HG03460 (cell line): ENCODE measurements at regions not wholly inside any gene's neighbourhood (a gene's known extent, or its start where the extent isn't known, plus 50 kb on each side); places are given as distances from the start of the nearest gene placed in this dataset.
"Not testable (repeated sequence)": the region's sequence is repeated elsewhere in the genome, so short reads cannot be mapped to it uniquely, and the experiment has no call there.

Experiments
- ATAC-seq: cut with Tn5 transposase; IDR thresholded peaks from one replicate; pipeline ENCODE4 v1.9.1; 2021; ENCODE audit not compliant: unreplicated experiment

GRCh38 chr21:27382404-27382803 is 415.5 kb upstream of the ADAMTS5 start:
- no peak for ATAC-seq

DNA sequence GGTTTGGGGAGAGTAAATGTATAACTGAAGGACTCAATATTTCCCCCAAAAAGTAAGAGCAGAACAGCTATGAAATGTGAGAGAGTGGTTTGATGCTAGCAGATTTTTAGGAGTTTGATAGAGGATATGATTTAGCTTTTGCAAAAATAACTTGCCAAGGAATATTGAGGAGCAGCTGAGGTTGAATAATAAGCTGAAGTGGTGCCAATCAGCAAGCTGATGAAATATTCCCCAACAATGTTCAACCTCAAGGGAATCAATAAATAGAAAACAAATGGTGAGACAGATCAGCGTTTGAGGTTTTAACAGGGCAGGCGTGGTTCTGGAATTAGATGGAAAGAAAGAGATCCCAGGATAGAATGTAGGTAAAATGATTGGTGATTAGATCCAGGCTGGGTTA is 413.4 kb upstream of the ADAMTS5 start:
- ATAC-seq = no peak

DNA sequence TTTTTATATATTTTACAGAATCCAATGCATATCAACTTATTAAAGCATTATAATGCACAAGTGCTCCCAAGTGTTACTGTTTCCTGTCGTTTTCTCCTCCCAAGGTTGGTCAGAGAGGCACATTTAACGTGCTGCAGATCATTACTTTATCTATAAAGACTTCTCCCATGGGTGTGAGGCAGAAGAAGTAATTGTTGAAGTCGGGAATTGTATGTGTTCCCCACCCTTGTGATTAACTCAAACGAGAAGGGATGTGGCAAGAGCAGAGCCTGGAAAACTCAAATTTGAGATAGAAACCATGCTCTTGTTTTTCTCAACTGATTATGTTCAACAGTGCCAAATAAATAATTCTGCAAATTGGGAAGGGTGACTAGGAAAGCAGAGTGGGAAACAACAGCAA is 412.5 kb upstream of the ADAMTS5 start:
- ATAC-seq = no peak

DNA sequence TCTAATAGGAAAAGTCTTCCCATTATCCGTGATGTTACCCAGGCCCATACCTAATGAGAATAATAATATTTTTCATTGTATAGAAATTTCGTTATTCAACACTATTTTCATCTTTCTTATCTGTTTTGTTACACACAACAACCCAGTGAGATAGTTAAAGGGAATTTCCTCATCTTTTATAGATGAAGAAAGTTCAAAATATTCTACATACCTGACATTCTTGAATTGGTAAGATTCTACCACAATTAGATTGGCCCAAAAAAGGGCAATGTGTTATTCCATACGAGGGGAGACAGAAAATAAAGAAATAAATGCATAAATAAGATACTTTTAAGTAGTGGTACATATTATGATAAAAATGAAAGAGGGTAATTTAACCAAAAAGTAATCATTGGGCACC is 405.5 kb upstream of the ADAMTS5 start:
- ATAC-seq = no peak

DNA sequence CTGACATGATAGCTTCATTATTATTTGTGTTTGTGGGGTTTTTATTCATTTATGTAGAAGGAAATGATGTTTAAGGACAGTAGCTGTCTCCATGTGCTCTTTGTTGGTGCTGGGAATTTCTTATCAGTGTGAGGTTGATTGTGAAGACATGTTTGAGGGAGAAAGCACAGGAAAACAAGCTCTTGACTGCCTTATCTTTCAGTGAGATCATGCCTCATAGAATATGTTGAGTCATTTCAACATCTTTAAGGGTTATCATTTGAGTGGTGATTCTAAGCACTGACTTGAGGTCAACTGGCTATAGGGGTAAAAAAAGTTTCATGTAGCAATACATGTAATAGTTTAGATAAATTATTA is 405.1 kb upstream of the ADAMTS5 start:
- ATAC-seq = no peak

GRCh38 chr21:27371115-27371974 is 404.5 kb upstream of the ADAMTS5 start:
- ATAC-seq = no peak

GRCh38 chr21:27369978-27370571 is 403.2 kb upstream of the ADAMTS5 start:
- ATAC-seq = no peak

DNA sequence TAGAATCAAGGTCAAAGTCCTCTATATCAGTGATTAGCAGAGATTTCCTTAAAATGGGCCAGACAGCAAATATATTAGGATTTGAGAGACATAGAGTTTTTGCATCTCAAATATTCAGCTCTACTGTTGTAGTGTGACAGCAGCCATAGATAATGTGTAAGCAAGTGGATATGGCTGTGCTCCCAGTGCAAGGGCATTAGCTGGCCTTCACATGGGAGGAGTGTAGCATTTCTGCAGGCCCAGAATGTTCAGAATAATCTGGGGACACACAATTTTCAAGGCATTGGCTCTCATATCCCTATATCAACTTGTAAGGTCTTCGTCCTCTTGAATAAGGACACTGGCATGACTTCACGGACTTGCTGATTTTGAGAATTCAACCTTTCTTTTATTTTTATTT is 402.3 kb upstream of the ADAMTS5 start:
- no peak for ATAC-seq

GRCh38 chr21:27366646-27367235 is 399.9 kb upstream of the ADAMTS5 start:
- no peak for ATAC-seq

GRCh38 chr21:27366036-27366435 is 399.1 kb upstream of the ADAMTS5 start:
- ATAC-seq = no peak

DNA sequence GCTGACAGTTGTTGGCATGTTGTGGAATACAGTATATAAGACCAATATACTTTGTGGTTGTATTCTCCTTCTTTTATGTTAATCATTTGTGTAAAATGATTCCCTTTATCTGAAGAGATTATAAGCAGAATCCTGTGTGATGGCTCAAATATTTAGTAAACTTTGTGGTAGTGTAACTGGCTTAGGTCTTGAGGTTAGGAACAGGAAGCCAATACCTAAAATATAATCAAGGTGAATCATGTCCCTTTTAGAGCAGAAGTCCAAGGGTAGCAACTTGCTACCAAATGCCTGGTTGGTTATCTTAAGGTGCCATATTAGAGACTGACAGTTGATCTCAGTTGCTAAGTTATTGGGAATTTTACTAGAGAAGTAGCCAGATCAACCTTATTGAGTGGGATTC is 398.5 kb upstream of the ADAMTS5 start:
- no peak for ATAC-seq

DNA sequence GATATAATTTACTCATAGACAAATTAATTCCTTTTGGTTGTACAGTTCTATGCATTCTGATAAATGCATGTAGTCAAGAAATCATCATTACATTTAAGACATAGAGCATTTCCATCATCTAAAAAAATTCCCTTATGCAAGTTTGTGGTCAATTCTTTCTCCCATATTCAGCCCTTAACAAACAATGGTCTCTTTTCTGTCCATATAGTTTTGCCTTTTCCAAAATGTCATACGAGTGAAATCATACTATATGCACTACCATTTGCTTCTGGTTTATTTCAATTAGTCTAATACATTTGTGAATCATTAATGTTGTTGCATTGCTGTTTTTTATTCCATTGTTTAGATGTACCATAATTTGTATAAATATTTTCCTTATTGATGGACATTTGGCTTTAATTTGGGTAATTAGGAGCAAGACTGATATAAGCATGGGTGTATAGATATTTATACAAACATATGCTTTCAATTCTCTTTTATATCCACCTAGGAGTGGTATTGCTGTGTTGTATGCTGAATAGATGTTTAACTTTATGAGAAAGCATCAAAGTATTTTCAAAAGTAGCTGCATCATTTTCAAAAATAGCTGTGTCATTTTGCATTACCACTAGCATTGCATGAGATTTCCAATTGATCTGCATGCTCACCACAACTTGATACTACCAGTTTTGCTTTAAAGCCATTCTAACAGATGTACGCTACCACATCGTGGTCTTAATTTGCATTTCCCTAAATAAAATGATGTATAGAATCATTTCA is 397.0 kb upstream of the ADAMTS5 start:
- ATAC-seq = no peak

GRCh38 chr21:27362249-27362648 is 395.4 kb upstream of the ADAMTS5 start:
- no peak for ATAC-seq

- ATAC-seq = no peak
Observed at GRCh38 chr21:27359141-27359540, 392.3 kb upstream of the ADAMTS5 start.

- no peak for ATAC-seq
Observed at GRCh38 chr21:27352885-27353284, 386.0 kb upstream of the ADAMTS5 start.

GRCh38 chr21:27346041-27346448 is 379.2 kb upstream of the ADAMTS5 start:
- no peak for ATAC-seq

GRCh38 chr21:27339902-27340301 is 373.0 kb upstream of the ADAMTS5 start:
- ATAC-seq = no peak

GRCh38 chr21:27338007-27338406 is 371.1 kb upstream of the ADAMTS5 start:
- ATAC-seq = not testable (repeated sequence)

DNA sequence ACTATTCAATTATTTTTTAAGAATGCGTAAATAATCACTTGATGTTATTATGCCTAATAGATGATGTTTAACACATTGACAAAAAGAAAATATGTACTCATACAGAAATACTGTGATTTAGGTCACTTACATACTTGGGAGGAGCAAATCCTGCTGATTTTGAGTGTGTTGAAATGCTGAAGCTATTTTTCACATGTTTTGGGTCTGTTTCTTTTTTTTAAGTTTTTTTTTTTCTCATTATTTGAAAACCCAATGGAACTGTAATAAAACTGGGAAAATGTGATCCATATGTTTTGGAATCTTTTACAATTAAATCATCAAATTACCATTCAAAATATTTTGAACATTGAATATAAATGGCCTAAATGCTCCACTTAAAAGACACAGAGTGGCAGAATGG is 366.2 kb upstream of the ADAMTS5 start:
- no peak for ATAC-seq

GRCh38 chr21:27329255-27329851 is 362.5 kb upstream of the ADAMTS5 start:
- ATAC-seq = no peak

GRCh38 chr21:27326301-27326700 is 359.4 kb upstream of the ADAMTS5 start:
- ATAC-seq = no peak
